Endothelial cell of umbilical vein (primary cell): ENCODE measurements at regions not wholly inside any gene's neighbourhood (a gene's known extent, or its start where the extent isn't known, plus 50 kb on each side); places are given as distances from the start of the nearest gene placed in this dataset.

Experiments
- BruUV-seq: library from RNA; stranded (reverse); fragments of 400-500 nt; replicated peaks from 2 replicates; lab custom pipeline; 2021; lab: Mats Ljungman, UMichigan
- CTCF ChIA-PET: fragments of 300-600, 350-600 bp; sonication (Branson Sonifier 250); formaldehyde crosslinking; loops from one replicate; lab custom pipeline; 2021; ENCODE audit warnings: antibody characterized with exemption, inconsistent platforms; lab: Charles Lee
- POLR2A ChIA-PET: fragments of 300-600, 350-600 bp; sonication (Branson Sonifier 250); formaldehyde crosslinking; loops from one replicate; lab custom pipeline; 2021; ENCODE audit warnings: antibody characterized with exemption, inconsistent platforms; lab: Charles Lee
- DNase-seq: peaks from one replicate; pipeline ENCODE4 v3.0.0-alpha.2; 2011; ENCODE audit warnings: low read depth, low spot score
- FAIRE-seq: peaks from 2 replicates; lab custom pipeline; 2011; peaks lifted over from hg19 to GRCh38; lab: Jason Lieb, UNC
- H2AFZ ChIP-seq: 2 replicates; pipeline ENCODE4 v1.6.0; 2012; ENCODE audit warnings: low read depth, low read length, control low read depth, inconsistent platforms
- H3K27ac ChIP-seq: 2 replicates; pipeline ENCODE4 v1.5.1; 2011; ENCODE audit warnings: low read depth, mild to moderate bottlenecking, control low read depth, low read length, moderate library complexity; ENCODE audit not compliant: insufficient read depth
- H3K27me3 ChIP-seq, 2 experiments: 2 replicates each; pipeline versions ENCODE4 v1.6.0 to v1.6.1; 2011; ENCODE audit warnings: low read length in 2 of 2, mixed read lengths in 1 of 2; ENCODE audit not compliant: control insufficient read depth in 2 of 2, insufficient read depth in 2 of 2
- H3K36me3 ChIP-seq, 2 experiments: 2 replicates in 1 of 2; 3 replicates in 1 of 2; pipeline ENCODE4 v1.5.1; 2011; ENCODE audit warnings: low read length in 2 of 2, mild to moderate bottlenecking in 1 of 2, moderate library complexity in 1 of 2; ENCODE audit not compliant: control insufficient read depth in 2 of 2, insufficient read depth in 2 of 2; ENCODE audit errors: extremely low read depth in 1 of 2
- H3K4me1 ChIP-seq: 3 replicates; pipeline ENCODE4 v1.5.1; 2011; ENCODE audit warnings: mild to moderate bottlenecking, low read length; ENCODE audit not compliant: control insufficient read depth, insufficient read depth; ENCODE audit errors: extremely low read depth
- H3K4me2 ChIP-seq: 2 replicates; pipeline ENCODE4 v1.6.1; 2011; ENCODE audit warnings: low read length, control low read depth, mixed read lengths; ENCODE audit not compliant: insufficient read depth
- H3K4me3 ChIP-seq, 3 experiments: fragments of 200-600 bp in 1 of 3; sonication (generic), shearing (Covaris generic) in 1 of 3; replicated peaks in 1 of 3; 2 replicates each; pipeline ENCODE4 v1.5.1; 2011 to 2016; ENCODE audit warnings: control low read depth in 3 of 3, low read length in 3 of 3, mild to moderate bottlenecking in 2 of 3, inconsistent platforms in 1 of 3, low read depth in 1 of 3, moderate library complexity in 1 of 3; ENCODE audit not compliant: insufficient read depth in 1 of 3
- H3K79me2 ChIP-seq: 2 replicates; pipeline ENCODE4 v1.6.0; 2012; ENCODE audit warnings: low read length, inconsistent platforms; ENCODE audit not compliant: control insufficient read depth, insufficient read depth
- H3K9ac ChIP-seq: replicated peaks from 2 replicates; pipeline ENCODE3; 2011; ENCODE audit warnings: low read length, control low read depth; ENCODE audit not compliant: insufficient read depth; ENCODE audit errors: extremely low read depth
- H3K9me1 ChIP-seq: replicated peaks from 3 replicates; pipeline ENCODE4 v1.6.0; 2011; ENCODE audit warnings: mild to moderate bottlenecking, low read length; ENCODE audit not compliant: control insufficient read depth, insufficient read depth; ENCODE audit errors: extremely low read depth
- H3K9me3 ChIP-seq: replicated peaks from 2 replicates; pipeline ENCODE4 v1.5.1; 2012; ENCODE audit warnings: low read length, inconsistent platforms; ENCODE audit not compliant: control insufficient read depth, insufficient read depth
- H4K20me1 ChIP-seq: replicated peaks from 2 replicates; pipeline ENCODE3; 2011; ENCODE audit warnings: mild to moderate bottlenecking, low read length; ENCODE audit not compliant: control insufficient read depth, insufficient read depth; ENCODE audit errors: extremely low read depth
- EZH2 ChIP-seq: IDR thresholded peaks from 2 replicates; pipeline ENCODE4 v1.6.1; 2012; ENCODE audit warnings: borderline replicate concordance, low read depth, mild to moderate bottlenecking, moderate library complexity, low read length, inconsistent platforms; ENCODE audit not compliant: severe bottlenecking
- FOS ChIP-seq: IDR thresholded peaks from 2 replicates; pipeline ENCODE4 v1.6.1; 2011; ENCODE audit warnings: mild to moderate bottlenecking, low read length, moderate library complexity, borderline replicate concordance; ENCODE audit not compliant: insufficient read depth
- GATA2 ChIP-seq: IDR thresholded peaks from 2 replicates; pipeline ENCODE4 v1.7.0; 2011; ENCODE audit warnings: low read depth, mild to moderate bottlenecking, moderate library complexity, mixed read lengths, low read length; ENCODE audit not compliant: insufficient read length, insufficient read depth
- JUN ChIP-seq: IDR thresholded peaks from 2 replicates; pipeline ENCODE4 v1.6.1; 2011; ENCODE audit warnings: borderline replicate concordance, low read depth; ENCODE audit not compliant: insufficient read length, insufficient read depth
- MYC ChIP-seq: IDR thresholded peaks from one replicate; pipeline ENCODE4 v1.6.1; 2011; ENCODE audit warnings: mild to moderate bottlenecking, low read depth, low read length
- POLR2A ChIP-seq: IDR thresholded peaks from 2 replicates; pipeline ENCODE4 v1.6.1; 2012; ENCODE audit warnings: low read depth, mild to moderate bottlenecking, control low read depth, low read length
- POLR2AphosphoS5 ChIP-seq: IDR thresholded peaks from 2 replicates; pipeline ENCODE4 v1.6.1; 2012; ENCODE audit warnings: low read depth, mild to moderate bottlenecking, control low read depth, low read length, moderate library complexity; ENCODE audit not compliant: insufficient read depth
- dilution Hi-C: fragments of 300-500 bp; cut with MboI; formaldehyde crosslinking; loops from one replicate; pipeline ENCODE4 v1.15.0; 2019; ENCODE audit warnings: low sequenced_read_pairs; ENCODE audit not compliant: extremely low pct_ligation_motif_present
- intact Hi-C: fragments of 100-400 bp; cut with micrococcal nuclease; formaldehyde crosslinking; loops from one replicate; pipeline ENCODE4 v1.10.0; 2022
- TF ChIP-seq, protein P1 (sequence below): IDR thresholded peaks from 2 replicates; pipeline ENCODE4 v1.6.1; 2011; ENCODE audit not compliant: insufficient read depth, insufficient read length
- TF ChIP-seq, protein P2 (sequence below), 2 donors: IDR thresholded peaks; 1 replicate in 1 of 2; 2 replicates in 1 of 2; pipeline ENCODE4 v1.5.1; 2011; ENCODE audit warnings: low read length in 2 of 2, mild to moderate bottlenecking in 2 of 2, moderate library complexity in 2 of 2, control low read depth in 1 of 2, inconsistent platforms in 1 of 2, low read depth in 1 of 2; ENCODE audit not compliant: insufficient read depth in 1 of 2; ENCODE audit errors: extremely low read depth in 1 of 2

DNA sequence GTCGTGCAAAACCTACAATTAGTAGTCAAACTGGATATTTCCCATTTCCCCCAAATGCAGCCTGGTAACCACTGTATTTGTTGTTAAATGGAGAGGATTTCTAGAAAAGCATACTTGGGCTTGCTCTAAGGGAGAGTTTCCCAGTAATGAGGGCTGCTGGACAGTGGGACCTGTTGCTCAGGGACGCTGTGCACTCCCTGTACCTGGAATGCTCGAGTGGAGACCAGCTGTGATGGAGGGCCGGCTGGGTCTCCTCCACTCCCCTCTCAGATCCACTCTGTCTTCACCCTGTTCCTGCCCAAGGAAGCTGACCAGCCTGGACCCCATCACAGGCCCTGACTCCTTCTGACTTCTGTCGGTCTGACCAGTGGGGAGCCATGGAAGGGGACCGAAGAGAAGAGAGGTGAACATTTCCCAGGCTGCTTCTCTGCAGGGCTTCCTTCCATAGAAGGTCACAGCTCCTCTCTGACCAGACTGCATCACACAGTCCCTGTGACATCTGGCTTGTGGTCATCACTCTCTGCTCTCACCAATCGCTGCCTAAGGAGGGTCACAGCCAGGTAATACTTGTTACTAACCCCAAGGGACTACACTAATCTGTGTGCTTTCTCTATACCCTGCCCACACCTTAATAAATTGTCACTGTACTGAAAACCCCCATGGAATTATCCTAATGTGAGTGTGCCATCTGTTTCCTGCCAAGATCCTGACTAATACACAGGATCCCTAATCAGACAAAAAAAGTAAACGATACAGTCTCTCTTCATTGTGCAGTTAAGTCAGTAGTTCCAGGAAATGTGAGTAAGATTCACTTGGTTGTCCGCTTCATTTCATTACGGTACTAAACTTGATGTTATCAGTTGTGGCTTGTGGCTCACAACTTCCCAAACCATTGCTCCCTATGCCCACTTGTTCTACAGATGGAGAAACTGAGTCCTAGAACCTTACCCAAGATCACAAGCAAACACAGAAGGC, 102.4 kb downstream of the CCT6B start:
- Histone ChIP-seq H3K9me1 (no peaks in the 10 kb centered on the region), H3K4me1 (no peaks in the 10 kb centered on the region), H3K4me2 (no peak overlapping the region), H3K9me3 (no peaks in the 10 kb centered on the region), H3K27me3 (peaks cover 0 to 2% of the 10 kb centered on the region in 2 experiments), H2AFZ (no peak overlapping the region), H3K36me3 (no peaks in the 10 kb centered on the region), H3K79me2 (no peaks in the 10 kb centered on the region), H4K20me1 (no peaks in the 10 kb centered on the region), H3K4me3 (no peak overlapping the region), H3K27ac (no peak overlapping the region), H3K9ac (no peak overlapping the region)
- DNase-seq (peak; percentile 12), FAIRE-seq (no peak)
- no TSS peak for BruUV-seq
- no peak for TF ChIP-seq POLR2A
- TF ChIP-seq, protein P1, sequence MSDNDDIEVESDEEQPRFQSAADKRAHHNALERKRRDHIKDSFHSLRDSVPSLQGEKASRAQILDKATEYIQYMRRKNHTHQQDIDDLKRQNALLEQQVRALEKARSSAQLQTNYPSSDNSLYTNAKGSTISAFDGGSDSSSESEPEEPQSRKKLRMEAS = no peak
- peak; percentile 83 for TF ChIP-seq GATA2
- TF ChIP-seq POLR2AphosphoS5 = no peak
- no peak for TF ChIP-seq JUN
- TF ChIP-seq MYC = no peak
- no peak for TF ChIP-seq EZH2
- TF ChIP-seq, protein P2, sequence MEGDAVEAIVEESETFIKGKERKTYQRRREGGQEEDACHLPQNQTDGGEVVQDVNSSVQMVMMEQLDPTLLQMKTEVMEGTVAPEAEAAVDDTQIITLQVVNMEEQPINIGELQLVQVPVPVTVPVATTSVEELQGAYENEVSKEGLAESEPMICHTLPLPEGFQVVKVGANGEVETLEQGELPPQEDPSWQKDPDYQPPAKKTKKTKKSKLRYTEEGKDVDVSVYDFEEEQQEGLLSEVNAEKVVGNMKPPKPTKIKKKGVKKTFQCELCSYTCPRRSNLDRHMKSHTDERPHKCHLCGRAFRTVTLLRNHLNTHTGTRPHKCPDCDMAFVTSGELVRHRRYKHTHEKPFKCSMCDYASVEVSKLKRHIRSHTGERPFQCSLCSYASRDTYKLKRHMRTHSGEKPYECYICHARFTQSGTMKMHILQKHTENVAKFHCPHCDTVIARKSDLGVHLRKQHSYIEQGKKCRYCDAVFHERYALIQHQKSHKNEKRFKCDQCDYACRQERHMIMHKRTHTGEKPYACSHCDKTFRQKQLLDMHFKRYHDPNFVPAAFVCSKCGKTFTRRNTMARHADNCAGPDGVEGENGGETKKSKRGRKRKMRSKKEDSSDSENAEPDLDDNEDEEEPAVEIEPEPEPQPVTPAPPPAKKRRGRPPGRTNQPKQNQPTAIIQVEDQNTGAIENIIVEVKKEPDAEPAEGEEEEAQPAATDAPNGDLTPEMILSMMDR (IDR thresholded peaks at IDR 0.05; ENCODE audit: extremely low read depth in 1 of 2, insufficient read depth in 1 of 2, low read depth in 1 of 2, low read length in 2 of 2) = no peak
- TF ChIP-seq FOS = peak; percentile 29
- dilution Hi-C loops = no loop called here
- intact Hi-C loops = no loop called here
- ChIA-PET POLR2A (no interaction called here), CTCF (no interaction called here)
